NB4 (cell line): ENCODE measurements at regions not wholly inside any gene's neighbourhood (a gene's known extent, or its start where the extent isn't known, plus 50 kb on each side); places are given as distances from the start of the nearest gene placed in this dataset.
"Not testable (repeated sequence)": the region's sequence is repeated elsewhere in the genome, so short reads cannot be mapped to it uniquely, and the experiment has no call there.

Experiments used
- DNase-seq: peaks from one replicate; pipeline ENCODE4 v3.0.0; 2010; ENCODE audit warnings: low read depth
- H3K4me3 ChIP-seq: one replicate; pipeline ENCODE4 v1.5.1; 2011; ENCODE audit warnings: mild to moderate bottlenecking, low read depth, low read length, moderate library complexity
- MAX ChIP-seq: IDR thresholded peaks from 2 replicates; pipeline ENCODE4 v1.6.1; 2011; ENCODE audit warnings: low read depth, low read length
- MYC ChIP-seq: IDR thresholded peaks from 2 replicates; pipeline ENCODE4 v1.6.1; 2011; ENCODE audit warnings: low read depth, low read length
- POLR2A ChIP-seq: IDR thresholded peaks from 2 replicates; pipeline ENCODE4 v1.6.1; 2011; ENCODE audit warnings: mild to moderate bottlenecking; ENCODE audit not compliant: insufficient read length; ENCODE audit errors: extremely low read depth
- TF ChIP-seq, protein P1 (sequence below): IDR thresholded peaks from one replicate; pipeline ENCODE4 v1.5.1; 2012; ENCODE audit warnings: low read depth, low read length

DNA sequence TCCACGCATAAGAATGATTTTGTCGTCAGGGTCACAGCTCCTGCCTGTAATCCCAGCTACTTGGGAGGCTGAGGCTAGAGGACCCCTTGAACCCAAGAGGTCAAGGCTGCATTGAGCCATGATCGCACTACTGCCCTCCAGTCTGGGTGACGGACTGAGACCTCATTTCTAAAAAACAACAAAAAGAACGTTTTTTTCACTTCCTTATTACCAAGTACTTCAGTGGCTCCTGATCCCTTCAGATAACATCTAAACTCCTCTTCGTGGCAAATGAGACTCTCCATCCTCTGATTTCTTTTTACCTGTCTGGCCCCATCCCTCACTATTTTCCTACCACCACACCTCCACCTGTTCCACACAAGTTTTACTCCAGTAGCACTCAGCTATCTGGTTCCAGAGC, 105.4 kb upstream of the TLK1 start:
- TF ChIP-seq, protein P1, sequence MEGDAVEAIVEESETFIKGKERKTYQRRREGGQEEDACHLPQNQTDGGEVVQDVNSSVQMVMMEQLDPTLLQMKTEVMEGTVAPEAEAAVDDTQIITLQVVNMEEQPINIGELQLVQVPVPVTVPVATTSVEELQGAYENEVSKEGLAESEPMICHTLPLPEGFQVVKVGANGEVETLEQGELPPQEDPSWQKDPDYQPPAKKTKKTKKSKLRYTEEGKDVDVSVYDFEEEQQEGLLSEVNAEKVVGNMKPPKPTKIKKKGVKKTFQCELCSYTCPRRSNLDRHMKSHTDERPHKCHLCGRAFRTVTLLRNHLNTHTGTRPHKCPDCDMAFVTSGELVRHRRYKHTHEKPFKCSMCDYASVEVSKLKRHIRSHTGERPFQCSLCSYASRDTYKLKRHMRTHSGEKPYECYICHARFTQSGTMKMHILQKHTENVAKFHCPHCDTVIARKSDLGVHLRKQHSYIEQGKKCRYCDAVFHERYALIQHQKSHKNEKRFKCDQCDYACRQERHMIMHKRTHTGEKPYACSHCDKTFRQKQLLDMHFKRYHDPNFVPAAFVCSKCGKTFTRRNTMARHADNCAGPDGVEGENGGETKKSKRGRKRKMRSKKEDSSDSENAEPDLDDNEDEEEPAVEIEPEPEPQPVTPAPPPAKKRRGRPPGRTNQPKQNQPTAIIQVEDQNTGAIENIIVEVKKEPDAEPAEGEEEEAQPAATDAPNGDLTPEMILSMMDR: no peak
- TF ChIP-seq MYC: no peak
- no peak for TF ChIP-seq POLR2A
- no peak for TF ChIP-seq MAX
- no peak overlapping the region for H3K4me3 ChIP-seq
- no peak for DNase-seq

GRCh38 chr2:171261529-171261928, 100.8 kb upstream of the TLK1 start:
- not testable (repeated sequence) for DNase-seq, H3K4me3 ChIP-seq

GRCh38 chr2:171260471-171261424, 100.1 kb upstream of the TLK1 start:
- no peak overlapping the region for H3K4me3 ChIP-seq
- TF ChIP-seq, protein P1: no peak
- TF ChIP-seq MAX (peak; percentile 81), MYC (0 out of 2 replicates have a peak, but pooled peaks have one; percentile 40), POLR2A (no peak)
- peak; percentile 71 for DNase-seq

GRCh38 chr2:171254666-171255065, 94.0 kb upstream of the TLK1 start:
- TF ChIP-seq MYC: no peak
- TF ChIP-seq POLR2A: no peak
- no peak for TF ChIP-seq MAX
- H3K4me3 ChIP-seq: no peak overlapping the region
- no peak for DNase-seq

GRCh38 chr2:171253900-171254650, 93.4 kb upstream of the TLK1 start:
- TF ChIP-seq POLR2A: no peak
- no peak for TF ChIP-seq MYC
- no peak for TF ChIP-seq MAX
- no peak for DNase-seq

GRCh38 chr2:171253279-171253678, 92.6 kb upstream of the TLK1 start:
- DNase-seq: no peak
- TF ChIP-seq MAX: no peak
- TF ChIP-seq POLR2A: no peak
- no peak for TF ChIP-seq MYC
- TF ChIP-seq, protein P1: no peak
- H3K4me3 ChIP-seq: no peak overlapping the region

More at GRCh38 chr2:171253900-171254650, 93.4 kb upstream of the TLK1 start:
- no peak overlapping the region for H3K4me3 ChIP-seq

- no peak for TF ChIP-seq MAX
- TF ChIP-seq MYC: no peak
- TF ChIP-seq, protein P1: no peak
- TF ChIP-seq POLR2A: no peak
- no peak overlapping the region for H3K4me3 ChIP-seq
- no peak for DNase-seq
Observed at GRCh38 chr2:171249689-171250088, 89.0 kb upstream of the TLK1 start.
